NCI-H146 (cell line): ENCODE measurements at regions not wholly inside any gene's neighbourhood (a gene's known extent, or its start where the extent isn't known, plus 50 kb on each side); places are given as distances from the start of the nearest gene placed in this dataset.

Source experiments
- DNase-seq: peaks from one replicate; lab custom pipeline; 2025; lab: John Stamatoyannopoulos, UW

DNA sequence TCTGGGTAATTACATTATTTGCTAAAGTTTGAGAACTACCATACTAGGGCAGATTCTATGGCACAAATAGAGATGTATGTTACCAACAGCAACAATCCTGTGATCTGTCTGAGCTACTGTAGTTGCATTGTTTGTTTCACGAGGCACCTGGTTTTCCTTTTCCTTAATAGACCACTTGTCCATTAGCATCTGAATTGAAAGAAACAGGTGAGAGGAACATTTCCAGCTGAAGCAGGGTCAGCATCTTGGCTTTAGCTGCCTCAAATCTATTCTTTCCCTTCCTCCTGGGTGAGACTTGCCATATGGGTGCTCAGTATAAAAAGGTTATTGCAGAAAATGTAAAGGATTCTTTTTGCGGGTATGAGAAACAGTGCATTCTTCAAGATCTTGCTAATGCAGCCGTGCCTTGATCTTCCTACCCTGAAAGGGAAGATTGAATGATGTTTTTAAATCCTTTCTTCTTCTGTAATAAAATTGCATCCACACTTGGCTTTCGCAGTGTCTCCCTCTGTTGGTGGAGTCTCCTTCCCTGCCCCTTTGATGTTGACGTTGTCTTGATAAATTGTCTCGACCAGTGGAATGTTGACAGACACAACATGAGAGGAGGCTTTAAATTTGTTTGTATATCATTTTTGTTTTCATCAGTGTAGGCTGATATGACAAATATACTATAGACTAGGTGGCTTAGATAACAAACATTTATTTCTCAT, 118.0 kb upstream of the BRINP1 start:
- DNase-seq, result no peak

DNA sequence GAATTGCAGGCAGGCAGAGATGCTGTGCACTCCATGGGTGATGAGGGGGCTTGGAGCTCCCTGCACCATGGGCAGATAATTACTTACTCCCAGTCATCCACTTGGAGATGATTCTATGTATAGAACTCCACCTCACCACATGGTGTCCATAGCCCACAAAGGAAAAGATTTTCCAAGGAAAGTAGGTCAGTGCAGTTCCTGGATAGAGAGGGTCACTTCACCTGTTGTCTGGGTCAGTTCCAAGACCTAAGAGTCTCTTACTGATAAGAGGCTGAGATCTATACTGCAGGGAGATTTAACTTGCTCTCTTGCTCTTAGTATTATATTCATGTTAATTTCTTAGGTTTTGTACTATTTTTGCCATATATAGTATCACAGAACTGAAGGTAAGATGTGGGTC, 113.9 kb upstream of the BRINP1 start:
- DNase-seq, result no peak

DNA sequence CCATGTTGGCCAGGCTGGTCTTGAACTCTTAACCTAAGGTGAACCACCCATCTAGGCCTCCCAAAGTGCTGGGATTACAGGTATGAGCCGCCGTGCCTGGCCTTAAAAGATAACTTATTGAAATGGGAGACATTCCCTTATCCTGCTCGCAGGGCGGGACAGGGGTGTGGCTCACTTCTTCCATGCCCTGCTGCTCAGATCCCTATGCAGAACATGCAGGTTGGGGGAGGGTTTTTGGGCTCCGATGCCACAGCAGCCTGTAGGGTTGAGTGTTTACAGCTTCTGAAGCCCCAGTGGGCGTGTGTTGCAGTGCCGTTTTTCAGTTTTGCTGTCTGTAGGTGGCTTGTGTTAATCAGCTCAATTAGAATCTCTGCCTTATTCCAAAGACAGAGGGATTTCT, 108.0 kb upstream of the BRINP1 start:
- DNase-seq, result no peak

GRCh38 chr9:119458068-119458467, 88.8 kb upstream of the BRINP1 start:
- no peak for DNase-seq

DNA sequence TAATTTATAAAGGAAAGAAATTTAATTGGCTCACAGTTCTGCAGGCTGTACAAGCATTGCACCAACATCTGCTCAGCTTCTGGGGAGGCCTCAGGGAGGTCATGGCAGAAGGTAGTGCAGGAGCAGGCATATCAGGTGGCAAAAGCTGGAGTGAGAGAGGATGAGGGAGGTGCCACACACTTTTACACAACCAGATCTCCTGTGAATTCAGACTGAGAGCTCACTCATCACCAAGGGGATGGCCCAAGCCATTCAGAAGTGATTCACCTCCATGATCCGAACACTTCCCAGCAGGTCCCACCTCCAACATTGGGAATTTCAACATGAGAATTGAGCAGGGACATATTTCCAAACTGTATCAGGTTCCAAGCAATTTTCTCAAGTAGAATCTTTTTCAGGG, 84.7 kb upstream of the BRINP1 start:
- DNase-seq, result no peak

DNA sequence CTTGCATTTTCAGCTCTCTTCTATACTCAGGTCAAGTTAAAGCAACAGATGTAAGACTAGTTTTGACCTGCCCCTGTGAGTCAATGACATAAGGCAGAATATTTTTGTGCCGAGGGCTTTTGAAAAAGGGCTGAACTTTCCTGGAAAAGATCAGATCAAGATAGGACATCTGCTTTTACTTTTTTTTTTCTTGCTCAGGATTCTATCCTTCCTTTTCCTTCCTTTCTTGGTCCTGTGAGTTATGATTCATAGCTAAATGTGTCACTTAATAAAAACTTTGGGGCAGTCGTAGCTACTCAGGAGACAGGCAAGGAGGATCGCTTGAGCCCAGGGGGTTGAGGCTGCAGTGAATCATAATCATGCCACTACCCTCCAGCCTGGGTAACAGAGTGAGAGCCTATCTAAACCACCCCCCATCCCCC, 84.3 kb upstream of the BRINP1 start:
- DNase-seq, result no peak

GRCh38 chr9:119451426-119451825, 82.2 kb upstream of the BRINP1 start:
- DNase-seq, result no peak

DNA sequence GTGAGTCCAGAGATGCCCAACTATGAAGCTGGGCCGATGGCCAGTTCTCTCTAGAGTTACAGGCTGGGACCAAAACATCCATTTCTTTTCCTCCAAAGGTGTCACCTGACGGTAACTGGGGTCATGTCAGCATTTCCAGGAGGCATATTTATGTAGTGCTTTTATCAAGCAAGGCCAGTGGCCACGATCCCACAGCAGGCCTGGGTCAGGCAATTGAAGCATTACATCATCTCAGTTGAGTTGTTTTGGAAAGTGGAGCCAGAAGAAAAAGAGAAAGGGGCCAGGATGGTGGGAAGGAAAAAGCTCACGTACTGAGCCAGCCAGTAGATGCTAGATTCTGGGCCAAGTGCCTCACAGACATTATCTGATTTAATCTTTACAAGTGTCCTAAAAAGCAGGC, 73.9 kb upstream of the BRINP1 start:
- DNase-seq, result no peak

DNA sequence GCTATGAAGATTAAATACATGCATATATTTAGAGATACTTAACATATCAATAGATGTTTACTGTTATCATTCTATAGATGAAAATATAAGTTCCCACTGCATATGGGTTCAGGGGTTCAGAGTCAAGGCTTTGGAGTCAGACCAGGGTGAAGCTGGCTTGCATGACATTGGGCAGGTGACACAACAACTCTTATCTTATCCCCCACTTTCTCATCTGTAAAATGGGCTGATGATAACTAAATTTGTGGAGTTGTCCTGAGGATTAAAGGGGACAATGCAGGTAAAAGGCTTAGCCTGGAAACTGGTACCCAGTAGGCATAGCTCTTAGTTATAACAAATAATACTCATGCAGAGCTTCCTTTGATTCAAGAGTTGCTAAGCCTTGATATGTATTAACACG, 72.6 kb upstream of the BRINP1 start:
- no peak for DNase-seq

DNA sequence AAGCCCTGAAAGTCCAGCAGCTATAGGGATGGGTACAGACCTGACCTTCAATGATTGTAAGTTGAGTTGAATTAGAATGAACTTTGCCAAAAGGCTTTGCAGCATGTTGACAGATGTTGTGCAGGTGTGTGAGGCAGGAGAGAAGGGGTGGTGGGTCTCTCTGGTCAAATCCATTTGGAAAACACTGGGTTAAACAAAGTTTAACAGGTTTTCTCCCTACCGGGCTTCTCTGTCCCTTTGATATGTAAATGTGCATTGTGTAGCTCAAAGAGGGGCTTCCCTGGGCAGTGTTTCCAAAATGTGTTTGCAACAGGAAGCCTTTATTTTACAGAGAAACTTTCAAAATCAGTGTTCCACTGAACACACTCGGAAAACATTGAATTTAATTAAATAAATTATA, 72.1 kb upstream of the BRINP1 start:
- no peak for DNase-seq

DNA sequence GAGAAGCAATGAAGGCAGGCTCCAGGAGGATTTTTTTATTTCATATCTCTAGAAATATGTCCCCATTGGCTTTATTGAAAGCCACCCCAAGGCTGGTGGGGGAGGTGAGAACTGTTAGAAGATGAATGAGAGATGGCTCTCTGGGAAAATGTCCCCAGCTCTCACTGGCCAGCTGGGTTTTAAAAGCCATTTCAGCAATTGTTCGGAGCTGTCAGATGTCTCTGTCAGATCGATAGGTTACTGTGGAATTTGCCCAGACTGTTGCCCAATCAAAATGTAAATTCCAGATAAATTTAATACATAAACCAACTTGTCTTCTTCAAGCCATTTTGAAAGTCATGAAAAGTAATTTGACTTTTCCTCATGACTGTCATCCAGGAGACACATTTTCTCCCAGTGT, 67.0 kb upstream of the BRINP1 start:
- no peak for DNase-seq

DNA sequence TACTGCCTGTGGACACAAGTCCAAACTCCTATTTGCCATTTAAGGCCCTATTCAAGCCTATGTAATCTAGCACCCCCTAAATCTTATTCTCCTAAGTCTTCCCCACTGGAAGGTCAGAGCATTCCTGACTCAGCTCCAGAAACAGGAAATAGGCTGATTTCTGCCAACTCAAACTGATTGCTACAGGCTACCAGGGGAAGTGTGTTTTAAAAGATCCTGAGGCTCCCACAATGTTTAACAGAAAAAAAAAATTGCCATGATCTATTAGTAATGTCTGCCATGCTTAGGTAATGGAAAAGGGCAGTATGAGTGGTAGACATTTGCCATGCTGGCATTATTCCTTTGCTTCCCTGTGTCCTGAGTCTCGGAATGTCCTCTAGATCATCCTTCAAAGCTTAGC, 65.8 kb upstream of the BRINP1 start:
- DNase-seq, result no peak

DNA sequence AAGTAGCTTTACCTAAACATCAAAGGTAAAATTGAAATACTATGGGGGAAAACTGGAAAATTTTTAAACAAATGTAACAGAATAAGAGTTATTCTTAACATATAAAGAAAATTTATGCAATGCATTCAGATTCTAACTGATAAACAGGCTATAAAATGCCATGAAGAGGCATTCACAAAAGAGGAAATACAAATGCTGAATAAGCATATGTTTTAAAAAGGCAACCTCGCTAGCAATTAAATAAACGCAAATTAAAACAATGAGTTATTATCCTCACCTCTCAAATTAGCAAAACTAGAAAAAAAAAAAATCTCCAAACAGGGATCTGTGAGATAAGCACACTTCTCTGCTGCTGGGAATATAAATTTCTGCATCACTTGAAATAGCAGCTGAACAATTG, 63.2 kb upstream of the BRINP1 start:
- DNase-seq, result no peak

DNA sequence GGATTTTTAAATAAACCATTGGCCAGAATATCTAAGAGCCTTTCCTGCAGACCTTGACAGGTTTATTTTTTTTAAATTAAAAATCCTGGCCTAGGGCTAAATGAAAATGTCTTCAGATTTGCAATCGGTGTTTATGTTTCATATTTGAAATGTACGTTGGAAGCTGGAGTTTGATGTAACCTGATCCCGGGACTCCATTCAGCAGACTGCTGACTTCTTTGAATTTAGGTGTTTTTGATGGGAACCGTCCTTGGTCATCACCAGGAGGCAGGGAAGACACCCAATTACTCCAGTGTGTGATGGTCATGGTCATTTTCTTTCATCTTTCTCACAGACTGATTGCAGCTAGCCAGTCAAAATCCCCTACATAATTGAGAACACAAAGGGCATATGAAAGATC, 60.1 kb upstream of the BRINP1 start:
- DNase-seq, result no peak

DNA sequence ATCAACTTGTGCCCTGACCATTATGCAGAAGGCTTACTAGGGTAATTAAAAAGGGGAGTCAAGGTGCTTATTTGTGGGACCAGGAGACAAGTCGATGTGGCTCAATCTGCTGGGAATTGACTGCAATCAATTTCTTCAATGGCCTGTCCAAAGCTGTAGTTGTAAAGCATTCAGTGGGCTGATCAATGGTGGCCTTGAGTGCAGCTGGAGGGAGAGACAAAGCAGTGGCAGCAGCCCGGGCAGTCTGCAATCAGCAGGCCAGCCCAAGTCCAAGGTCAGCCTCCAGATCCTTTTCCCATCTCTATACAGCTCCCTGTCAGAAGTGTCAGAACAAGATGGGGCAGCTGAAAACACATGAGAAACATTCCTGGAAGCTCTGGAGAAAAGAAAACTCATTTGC, 51.0 kb upstream of the BRINP1 start:
- DNase-seq, result no peak
